Left cardiac atrium (tissue), 4 donors: ENCODE measurements at regions not wholly inside any gene's neighbourhood (a gene's known extent, or its start where the extent isn't known, plus 50 kb on each side); places are given as distances from the start of the nearest gene placed in this dataset.
"Not testable (repeated sequence)": the region's sequence is repeated elsewhere in the genome, so short reads cannot be mapped to it uniquely, and the experiment has no call there.

Source experiments
- ATAC-seq, 2 donors: fragments of 200-7000 bp; cut with Tn5 transposase; one replicate each; pipeline ENCODE4 v1.9.1; 2020; ENCODE audit warnings: mild to moderate bottlenecking in 2 of 2, moderate library complexity in 2 of 2
- DNase-seq: peaks from one replicate; pipeline ENCODE4 v3.0.0-alpha.2; 2020
- intact Hi-C, 2 donors: fragments of 100-400 bp; cut with DNase I; formaldehyde crosslinking; loops; one replicate each; pipeline versions ENCODE4 v1.14.1 to v1.15.1; 2022 to 2023
- donor health status: DM: no; HTN: yes; CAD: no.
- donor health status: DM: no; HTN: yes; CAD: no; lungs with severe emphysema.
- donor health status: DM: yes; HTN: yes; CAD: no.
- donor health status: Dilated cardiomyopathy.

DNA sequence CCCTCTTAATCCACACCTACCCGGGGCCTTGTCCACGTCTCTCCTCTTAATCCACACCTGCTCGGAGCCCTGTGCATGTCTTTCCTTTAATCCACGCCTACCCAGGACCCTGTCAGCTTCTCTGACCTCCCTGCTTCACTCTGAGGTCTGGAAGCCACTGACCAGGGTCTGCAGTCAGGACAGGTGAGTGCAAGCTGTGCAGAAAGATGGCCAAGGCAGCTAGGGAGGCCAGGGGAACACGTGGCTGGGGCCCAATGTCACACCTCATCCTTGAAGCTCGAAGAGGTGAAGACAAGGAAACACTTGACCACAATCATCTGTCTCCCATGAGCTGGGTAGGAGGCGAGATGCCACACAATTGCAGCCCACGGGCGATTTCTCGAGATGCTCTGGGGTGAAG lies 1516.9 kb downstream of the BRD1 start:
- intact Hi-C loops: no loop called here
- no peak for DNase-seq
- no peak for ATAC-seq

DNA sequence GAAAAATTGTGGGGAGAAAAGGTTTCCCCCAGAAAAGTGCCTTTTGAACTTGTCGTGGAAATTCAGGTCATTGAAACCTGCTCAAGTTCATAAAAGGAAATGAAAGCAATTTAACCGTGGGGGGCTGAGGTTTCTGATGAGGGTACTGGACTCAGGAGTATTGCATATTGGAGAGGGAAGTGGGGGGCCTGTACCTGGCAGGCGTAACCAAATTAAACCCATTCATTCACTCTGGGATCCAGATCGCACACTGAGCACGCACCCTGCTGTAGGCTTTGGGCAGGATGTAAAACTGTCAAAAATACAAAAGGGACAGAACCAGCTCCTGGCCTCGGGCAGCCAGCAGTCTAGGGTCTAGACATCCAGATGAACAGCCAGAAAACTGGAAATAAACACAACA lies 1517.4 kb downstream of the BRD1 start:
- intact Hi-C loops: no loop called here
- ATAC-seq (no peak), DNase-seq (no peak)

DNA sequence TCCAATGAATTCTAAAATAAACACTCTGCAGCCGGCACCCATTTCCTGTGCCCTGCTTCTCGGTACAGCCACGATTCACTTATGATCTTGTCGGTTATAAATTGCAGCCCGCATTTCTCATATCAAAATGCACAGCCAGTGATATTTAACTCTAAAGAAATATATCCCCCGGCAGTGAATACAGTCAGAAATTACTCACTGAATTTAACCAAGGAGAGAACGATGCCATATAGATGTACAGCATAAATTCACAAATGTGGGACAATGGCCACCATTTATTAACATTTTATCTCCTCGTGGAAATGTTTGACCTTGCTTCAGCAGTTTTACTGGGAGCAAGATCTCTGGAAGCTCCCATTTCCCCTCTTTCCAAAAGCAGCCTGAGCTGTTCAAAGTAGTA lies 1517.8 kb downstream of the BRD1 start:
- intact Hi-C loops: no loop called here
- DNase-seq (no peak), ATAC-seq (no peak)

DNA sequence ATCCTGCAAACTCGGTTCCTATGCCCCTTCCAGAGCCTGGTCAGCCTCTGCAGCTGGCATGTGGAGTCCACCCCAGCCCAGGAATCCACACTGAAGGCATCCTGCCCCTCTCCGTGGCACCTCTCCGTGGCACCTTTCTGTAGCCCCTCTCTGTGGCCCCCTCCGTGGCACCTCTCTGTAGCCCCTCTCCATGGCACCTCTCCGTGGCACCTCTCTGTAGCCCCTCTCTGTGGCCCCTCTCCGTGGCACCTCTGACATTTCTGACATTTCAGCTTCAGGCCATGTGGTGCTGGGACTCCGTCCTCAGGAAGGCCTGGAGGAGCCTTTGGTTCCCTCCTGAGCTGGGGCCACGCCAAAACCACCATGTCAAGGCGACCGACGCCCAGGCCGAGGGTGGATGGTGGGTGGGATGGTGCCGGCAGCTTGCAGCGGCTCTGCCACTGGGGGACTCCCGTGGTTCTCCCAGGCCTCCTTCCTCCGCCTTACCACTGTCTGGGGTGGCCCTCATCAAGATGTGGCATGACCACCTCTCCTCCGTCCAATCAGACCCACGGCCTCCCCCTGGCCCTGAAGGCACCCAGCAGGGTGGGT lies 1518.5 kb downstream of the BRD1 start:
- intact Hi-C loops: no loop called here
- ATAC-seq (no peak), DNase-seq (no peak)

DNA sequence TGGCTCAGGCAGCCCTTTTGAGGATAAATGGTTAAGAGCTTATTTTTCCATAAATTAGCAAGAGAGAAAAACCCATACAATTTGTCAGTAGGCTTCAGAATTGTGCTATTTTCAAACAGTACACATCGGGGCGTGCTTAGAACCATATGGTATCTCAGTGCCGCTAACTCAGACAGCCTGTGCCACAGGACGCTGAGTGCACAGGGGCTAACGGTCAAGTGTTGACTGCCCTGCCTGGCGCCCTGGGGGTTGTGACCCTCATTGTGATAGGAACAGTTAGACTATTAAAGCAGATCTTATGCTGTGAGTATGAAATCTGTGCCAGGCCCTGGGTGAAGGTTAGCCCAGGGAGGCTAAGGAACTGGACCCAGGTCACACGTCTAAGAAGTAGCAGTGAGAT lies 1519.7 kb downstream of the BRD1 start:
- DNase-seq: no peak
- intact Hi-C loops: no loop called here
- no peak for ATAC-seq

DNA sequence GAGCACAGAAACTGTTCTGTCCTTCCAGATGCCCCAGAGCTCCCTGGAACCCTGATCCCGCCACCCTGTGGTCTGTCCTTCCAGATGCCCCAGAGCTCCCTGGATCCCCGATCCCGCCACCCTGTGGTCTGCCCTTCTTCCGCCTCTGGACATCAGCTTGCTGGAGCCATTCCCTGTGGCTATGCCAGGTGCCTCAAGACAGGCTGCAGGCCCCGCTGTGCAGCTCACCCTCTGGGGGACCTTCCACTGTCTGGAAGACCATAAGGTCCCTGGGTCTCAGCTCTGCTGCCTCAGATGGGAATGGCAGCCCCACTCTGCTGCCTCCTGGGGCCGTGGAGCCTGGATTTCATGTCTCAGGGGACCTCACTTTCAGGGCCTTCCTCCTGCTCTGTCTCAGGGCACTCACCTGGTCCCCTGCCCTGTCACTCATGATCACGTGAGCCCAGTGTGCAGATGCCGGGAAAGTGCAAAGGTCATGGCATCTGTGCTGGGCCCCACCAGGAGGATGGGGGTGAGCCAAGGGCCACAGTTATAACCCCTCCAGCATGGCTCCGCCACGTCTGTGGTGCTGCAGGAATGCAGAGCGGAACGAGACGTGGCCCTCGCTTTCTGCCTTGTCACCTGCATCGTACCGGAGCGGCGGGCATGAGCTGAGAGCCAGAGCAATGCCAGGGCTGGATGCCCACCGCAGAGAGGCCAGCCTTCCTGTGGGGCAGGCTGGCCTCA lies 1520.7 kb downstream of the BRD1 start:
- intact Hi-C loops: no loop called here
- no peak for DNase-seq
- no peak for ATAC-seq

DNA sequence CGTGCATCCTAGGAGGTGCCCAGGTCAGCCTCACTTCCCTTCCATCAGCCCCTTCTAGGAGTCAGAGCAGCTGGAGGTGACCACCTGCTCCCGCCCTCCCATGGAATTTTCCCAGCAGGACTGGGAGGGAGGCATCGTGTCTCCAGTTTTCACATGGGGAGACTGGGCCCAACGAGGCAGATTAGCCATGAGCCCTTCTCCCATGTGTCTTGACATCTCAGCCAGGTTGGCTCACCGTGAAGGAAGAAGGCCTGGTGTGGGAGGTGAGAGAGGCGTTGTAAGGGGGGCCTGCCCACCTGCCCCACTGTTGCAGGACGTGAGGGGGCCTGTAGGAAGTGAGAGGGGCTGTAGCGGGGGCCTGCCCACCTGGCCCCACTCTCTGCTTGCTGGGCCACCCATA lies 1521.4 kb downstream of the BRD1 start:
- intact Hi-C loops: no loop called here
- DNase-seq: no peak
- no peak for ATAC-seq

DNA sequence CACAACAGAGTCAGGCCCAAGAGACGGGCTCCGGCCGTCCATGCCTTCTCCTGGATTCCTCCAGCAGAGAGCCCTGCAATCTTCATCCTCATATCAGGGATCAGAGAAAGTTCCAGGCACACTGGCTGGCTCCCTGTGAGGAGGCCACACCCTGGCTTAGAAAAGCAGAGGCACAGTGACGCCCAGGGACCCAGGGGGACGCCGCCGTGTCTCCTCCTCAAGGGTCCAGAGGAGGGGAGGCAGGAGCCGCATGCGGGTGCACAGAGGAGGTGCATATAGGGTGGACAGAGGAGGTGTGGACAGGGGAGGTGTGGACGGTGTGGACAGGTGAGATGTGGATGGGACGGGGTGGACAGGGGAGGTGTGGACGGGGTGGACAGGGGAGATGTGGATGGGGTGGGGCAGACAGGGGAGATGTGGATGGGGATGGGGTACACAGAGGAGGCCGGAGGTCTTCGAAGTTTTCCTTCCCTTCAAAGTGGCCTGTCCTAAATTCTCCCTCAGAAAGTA lies 1521.9 kb downstream of the BRD1 start:
- intact Hi-C loops: no loop called here
- ATAC-seq (no peak), DNase-seq (no peak)

DNA sequence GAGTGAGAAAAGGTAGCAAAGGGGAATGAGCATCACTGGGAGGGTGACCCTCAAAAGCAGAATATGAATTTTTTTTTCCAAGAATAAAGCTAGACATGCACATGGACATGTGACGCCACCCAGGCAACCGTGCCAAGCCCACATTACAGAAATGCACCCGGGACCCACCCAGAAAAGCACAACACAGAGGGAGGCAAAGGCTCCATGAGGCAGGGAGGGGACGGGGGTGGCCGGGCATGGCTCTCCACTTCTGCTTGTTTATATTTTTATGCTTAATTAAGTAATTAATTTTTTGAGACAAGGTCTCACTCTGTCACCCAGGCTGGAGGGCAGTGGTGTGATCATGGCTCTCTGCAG lies 1524.3 kb downstream of the BRD1 start:
- DNase-seq (no peak), ATAC-seq (no peak)
- intact Hi-C loops: no loop called here

DNA sequence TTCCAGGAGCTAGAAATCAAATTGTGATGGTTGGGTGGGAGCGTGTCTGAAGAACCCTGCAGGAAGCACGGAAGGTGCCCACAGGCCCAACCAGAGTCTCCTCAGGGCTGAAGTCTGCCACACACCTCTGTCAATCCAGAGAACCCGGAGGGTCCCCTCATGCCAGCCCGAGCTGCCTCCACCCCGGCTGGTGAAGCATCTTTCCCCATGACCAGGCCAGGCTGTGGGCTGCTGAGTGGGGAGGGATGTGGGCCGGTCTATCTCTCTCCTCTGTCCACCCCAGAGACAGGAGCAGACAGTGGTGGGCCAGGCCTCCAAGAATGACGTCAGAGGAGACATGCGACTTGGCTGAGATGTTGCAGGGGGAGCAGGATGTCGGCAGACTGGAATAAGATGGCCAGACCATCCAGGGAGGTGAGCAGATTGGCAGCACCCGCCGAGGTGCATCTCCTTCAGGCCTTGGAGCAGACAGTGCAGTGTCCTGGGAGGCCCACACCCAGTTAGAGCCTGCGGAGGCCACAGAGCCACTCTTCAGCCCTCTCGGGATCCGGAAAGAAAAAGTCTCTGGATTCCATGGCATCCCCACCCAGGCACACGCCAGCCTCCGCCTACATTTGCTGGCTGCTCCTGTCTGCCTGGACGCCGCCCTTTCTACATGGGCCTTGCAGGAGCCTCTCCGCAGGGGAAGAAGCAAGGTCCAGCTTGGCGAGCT lies 1524.9 kb downstream of the BRD1 start:
- intact Hi-C loops: no loop called here
- no peak for DNase-seq
- ATAC-seq: no peak

DNA sequence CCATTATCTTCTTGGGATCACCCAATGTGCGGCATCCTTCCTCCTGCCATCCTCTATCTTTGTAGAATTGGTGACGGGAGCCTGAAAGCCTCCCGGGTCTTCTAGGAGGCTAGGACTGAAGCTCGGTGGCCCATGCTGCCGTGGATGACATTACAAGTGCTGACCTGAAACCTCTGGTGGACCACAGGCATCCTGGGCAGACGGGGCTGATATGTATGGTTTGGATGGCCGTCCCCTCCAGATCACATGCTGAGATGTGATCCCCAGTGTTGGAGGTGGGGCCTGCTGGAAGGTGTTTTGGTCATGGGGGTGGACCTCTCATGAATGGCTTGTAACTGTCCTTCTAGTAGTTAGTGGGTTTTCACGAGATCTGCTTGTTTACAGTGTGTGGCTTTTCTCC lies 1525.8 kb downstream of the BRD1 start:
- DNase-seq (no peak), ATAC-seq (no peak)

DNA sequence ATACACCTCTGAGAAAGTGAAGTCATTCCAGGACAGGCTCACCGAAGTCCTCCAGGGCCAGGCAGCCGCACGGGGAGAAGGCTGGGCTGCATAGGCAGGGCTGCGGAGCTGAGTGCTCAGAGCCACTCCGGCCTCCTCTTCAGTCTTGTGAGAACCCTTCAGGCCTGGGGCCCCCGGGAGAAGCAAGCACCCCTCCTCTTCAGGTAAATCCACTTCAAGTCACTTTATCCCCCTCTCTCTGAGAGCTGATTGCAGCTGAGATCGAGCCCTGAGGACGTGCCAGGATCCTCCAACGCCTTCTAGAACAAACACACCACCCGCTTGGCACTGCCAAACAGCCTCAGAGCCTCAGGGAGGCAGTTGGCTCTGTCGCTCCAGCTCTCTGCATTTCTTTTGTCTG lies 1526.3 kb downstream of the BRD1 start:
- DNase-seq (no peak), ATAC-seq (no peak)
- intact Hi-C loops: no loop called here

More for the DNA sequence above, 1525.8 kb downstream of the BRD1 start:
- intact Hi-C loops: no loop called here

DNA sequence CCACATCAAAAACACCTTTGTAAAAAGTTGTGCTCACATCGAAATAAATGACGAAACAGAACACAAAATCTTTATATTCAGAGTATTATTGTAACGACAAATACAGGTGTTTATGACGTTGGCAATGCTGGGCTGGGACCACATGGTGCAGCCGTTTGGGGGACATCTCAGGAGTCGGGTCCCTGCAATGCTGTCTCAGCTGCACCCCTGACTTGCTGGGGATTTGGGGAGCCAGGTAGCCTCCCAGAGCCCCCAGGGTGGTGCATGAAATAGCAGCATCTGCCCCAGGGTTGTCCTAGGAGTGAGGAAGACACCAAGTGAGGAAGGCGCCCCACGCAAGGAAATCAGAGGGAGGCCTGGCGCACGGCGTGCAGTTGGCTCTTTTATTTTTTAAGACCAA lies 1526.8 kb downstream of the BRD1 start:
- intact Hi-C loops: no loop called here

DNA sequence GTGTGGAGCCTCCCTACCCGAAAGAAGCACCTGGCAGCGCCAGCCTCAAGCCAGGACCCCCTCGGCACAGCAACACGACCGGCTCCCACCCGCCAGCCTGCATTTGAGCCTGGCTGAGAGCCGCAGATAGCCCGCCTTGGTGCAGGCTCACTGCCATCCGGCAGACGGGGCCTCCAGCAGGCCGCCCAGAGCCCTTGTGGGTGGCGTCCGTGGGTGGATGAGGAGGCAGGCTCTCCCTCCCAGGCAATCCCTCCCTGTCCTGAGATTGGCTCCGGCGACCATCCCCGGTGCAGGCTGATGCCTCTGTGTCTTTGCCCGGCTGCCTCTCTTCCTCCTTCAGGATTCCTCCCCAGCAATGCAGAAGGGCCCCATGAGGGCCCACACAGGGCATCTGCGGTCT lies 1527.9 kb downstream of the BRD1 start:
- DNase-seq (no peak), ATAC-seq (no peak)
- intact Hi-C loops: no loop called here

More for the DNA sequence above, 1526.8 kb downstream of the BRD1 start:
- no peak for DNase-seq
- no peak for ATAC-seq

DNA sequence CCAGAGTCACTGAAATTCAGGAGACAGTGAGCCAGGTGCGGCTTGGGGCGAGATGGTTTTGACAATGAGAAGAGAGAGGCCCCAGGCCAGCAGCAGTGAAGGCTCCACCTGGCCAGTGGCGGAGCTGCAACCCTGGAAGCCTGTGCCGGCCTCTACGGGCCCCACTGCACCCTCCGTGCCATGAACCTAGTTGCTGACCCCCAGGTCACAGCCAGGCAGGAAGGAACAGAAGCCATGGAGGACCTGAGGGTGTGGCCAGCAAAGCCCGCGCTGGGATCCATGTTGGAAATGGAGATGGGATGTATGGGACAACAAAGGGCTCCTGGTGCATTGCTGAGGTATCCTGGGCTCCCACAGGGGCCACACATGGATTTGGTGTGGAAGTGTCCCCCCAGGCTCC lies 1528.5 kb downstream of the BRD1 start:
- DNase-seq (no peak), ATAC-seq (no peak)
- intact Hi-C loops: no loop called here

DNA sequence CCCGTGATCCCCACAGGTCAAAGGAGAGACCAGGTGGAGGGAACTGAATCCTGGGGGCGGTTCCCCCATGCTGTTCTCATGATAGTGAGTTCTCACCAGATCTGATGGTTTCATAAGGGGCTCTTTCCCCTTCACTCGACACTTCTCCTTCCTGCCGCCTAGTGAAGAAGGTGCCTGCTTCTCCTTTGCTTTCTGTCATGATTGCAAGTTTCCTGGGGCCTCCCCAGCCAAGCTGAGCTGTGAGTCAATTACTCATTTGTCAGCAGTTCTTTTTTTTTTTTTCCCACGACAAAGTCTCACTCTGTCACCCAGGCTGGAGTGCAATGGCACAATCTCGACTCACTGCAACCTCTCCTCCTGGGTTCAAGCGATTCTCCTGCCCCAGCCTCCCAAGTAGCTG lies 1530.4 kb downstream of the BRD1 start:
- ATAC-seq (no peak), DNase-seq (no peak)
- intact Hi-C loops: no loop called here

DNA sequence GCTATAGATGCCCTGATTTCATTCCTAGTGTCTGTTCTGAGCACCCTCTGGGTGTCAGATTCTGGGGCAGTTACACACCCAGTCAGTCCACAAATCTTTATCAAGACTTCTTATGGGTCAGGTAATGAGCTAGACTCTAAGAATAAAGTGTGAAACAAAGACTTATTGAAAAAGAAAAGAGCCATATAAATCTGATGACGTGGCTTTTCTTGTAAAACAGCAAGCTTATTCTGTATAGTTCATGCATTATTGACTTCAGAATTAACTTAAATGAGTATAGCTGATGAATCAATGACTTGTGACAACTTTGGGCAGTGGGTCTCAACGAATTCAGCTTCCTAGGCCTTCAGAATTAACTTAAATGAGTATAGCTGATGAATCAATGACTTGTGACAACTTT lies 1527.5 kb downstream of the TBC1D22A start:
- DNase-seq, ATAC-seq, intact Hi-C loops: not testable (repeated sequence)

DNA sequence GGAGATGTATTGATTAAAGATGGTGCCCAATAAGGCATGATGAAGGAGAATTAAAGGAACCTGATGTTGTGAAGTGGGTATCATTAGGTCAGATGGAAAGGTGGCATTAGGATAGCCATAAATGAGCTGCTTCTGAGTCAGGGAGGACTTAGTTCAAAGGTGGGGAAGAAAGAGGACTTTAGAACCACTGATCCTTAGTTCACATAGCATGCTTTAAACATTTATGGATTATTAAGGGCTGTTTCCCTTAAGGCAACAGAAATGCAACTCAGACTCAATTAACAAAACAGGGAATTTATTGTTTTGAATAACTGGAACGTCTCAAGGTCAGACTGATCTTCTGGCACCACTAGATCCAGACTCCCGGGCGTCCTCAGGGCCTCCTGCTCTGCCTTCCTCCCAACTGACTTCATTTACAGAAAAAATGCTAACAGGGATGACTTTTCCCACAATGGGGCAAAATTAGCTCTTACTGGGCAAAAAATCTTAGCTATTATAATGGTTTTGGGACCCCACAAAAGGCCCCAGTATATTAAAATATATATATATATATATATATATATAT lies 1526.0 kb downstream of the TBC1D22A start:
- ATAC-seq (no peak), DNase-seq (no peak)
- intact Hi-C loops: no loop called here

DNA sequence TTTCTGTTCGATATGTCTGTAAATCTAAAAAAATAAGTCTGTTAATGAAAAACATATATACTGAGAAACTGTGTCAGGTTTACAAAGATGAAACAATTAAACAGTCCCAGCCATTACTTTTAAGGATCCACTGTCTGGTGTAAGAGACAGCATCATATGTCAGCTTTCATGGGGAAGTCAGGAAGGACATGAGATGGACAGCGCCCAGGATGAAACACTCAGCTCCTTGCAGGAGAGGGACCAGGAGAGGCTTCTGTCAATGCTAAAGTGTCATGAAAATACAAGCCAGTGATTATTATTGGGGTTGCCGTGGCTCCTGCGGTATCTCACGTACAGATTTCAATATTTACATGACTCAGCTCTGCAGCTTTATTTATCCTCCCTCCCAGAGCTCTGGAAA lies 1524.6 kb downstream of the TBC1D22A start:
- no peak for DNase-seq
- no peak for ATAC-seq
- intact Hi-C loops: no loop called here

DNA sequence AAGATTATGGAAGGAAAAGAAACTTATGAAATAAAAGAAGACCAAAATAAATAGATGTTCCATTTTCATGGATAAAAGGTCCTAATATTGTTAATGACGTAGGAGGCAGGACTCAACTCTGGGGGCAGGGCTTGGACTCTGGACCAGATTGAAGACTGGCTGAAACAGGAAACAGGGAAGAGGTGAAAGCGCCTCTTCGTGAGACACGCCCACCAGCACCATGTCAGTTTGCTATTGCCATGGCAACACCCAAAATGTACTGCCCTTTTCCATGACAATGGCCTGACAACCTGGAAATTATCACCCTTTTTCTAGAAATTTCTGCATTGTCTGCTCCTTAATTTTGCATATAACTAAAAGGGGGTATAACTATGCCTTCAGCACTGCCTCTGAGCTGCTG lies 1522.2 kb downstream of the TBC1D22A start:
- ATAC-seq: no peak
- intact Hi-C loops: no loop called here
- DNase-seq: no peak
